ENCODE measurements at regions not wholly inside any gene's neighbourhood (a gene's known extent, or its start where the extent isn't known, plus 50 kb on each side); places are given as distances from the start of the nearest gene placed in this dataset.

DNA sequence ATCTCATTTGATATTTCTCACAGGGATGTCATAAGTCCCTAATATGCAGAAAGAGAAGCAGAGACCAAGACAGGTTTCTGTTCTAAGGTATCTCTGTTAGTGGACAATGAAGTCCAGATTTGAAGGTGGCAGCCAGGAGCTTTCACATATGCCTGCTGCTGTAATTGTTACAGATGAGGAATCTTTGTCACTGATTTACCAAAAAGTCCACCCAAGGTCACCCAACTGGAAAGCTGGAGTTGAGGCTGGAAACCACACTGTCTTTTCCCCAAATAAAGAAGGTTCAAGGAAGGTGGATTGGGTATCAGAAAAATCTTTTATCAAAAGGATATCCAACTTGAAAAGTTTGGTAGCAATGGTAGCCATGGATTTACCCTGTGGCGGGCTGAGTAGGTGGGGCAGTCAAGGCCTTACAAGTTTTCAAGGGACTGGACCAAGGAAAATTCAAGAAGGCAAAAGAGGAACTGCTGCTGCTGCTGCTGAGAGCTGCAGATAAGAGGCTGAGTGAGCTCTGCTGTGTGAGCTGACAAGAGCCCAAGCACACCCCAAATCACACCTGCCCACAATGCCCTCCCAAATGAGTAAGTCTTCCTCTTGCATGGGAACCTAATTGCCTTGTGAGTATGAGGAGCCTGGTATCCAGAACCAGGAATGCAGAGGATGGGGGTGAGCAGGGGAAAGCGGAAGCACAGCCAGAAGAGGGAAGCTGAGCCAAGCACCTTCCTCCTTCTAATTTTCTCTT, 241.2 kb downstream of the ANAPC1 start:
- H3K4me2 ChIP-seq (ENCODE audit: insufficient read depth, insufficient read length, low read length), result no peak overlapping the region
- H2BK5ac ChIP-seq (ENCODE audit: insufficient read length, low read length), result no peak overlapping the region
- H3K23me2 ChIP-seq (ENCODE audit: insufficient read length, low read depth, low read length, poor library complexity, severe bottlenecking), result no peaks in the 10 kb centered on the region
- H3K18ac ChIP-seq (ENCODE audit: insufficient read length, low read depth, low read length), result no peak overlapping the region
- no peak overlapping the region for H3K4ac ChIP-seq (ENCODE audit: low read depth, low read length)
- H3T11ph ChIP-seq (ENCODE audit: low read length), result no peak overlapping the region
- no peak overlapping the region for H3K56ac ChIP-seq (ENCODE audit: insufficient read length, low read depth, low read length)
- no CpG with 5 or more reads among the region's 2 CpGs for WGBS (ENCODE audit: extremely low coverage, insufficient read length, low lambda C conversion rate)
- H3K4me1 ChIP-seq (ENCODE audit: insufficient read depth, low read length), result no peaks in the 10 kb centered on the region
- H2BK12ac ChIP-seq (ENCODE audit: insufficient read length, low read depth, low read length), result no peak overlapping the region
- H3K9me3 ChIP-seq (ENCODE audit: control insufficient read depth, low read depth, low read length), result no peaks in the 10 kb centered on the region
- no peak overlapping the region for H3K23ac ChIP-seq (ENCODE audit: insufficient read length, low read depth, low read length)
- DNase-seq, result no peak
- no peaks in the 10 kb centered on the region for H4K20me1 ChIP-seq (ENCODE audit: control insufficient read depth, insufficient read depth, insufficient read length)
- Mint-ChIP-seq H3K4me3 (no peak overlapping the region), H3K36me3 (ENCODE audit: insufficient read depth in 1 of 3, low read depth in 3 of 3) (peaks cover 0 to 5% (median 0%) of the 10 kb centered on the region in 3 experiments; a peak in 2 of 7 replicates), H3K27ac (no peak overlapping the region), H3K4me1 (no peaks in the 10 kb centered on the region), H3K27me3 (ENCODE audit: low read depth) (peaks cover 3% of the 10 kb centered on the region), H3K9me3 (peaks cover 3 to 5% of the 10 kb centered on the region in 2 experiments; a peak in 4 of 5 replicates)
- no peak overlapping the region for H4K8ac ChIP-seq (replicated peaks; ENCODE audit: insufficient read length, low read depth, low read length)
- no peaks in the 10 kb centered on the region for H3K79me1 ChIP-seq (ENCODE audit: insufficient read depth, low read depth, low read length, poor library complexity, severe bottlenecking)
- no peak overlapping the region for H2BK15ac ChIP-seq (ENCODE audit: low read depth, low read length)
- no peaks in the 10 kb centered on the region for H3K27me3 ChIP-seq (ENCODE audit: insufficient read depth, low read length)
- H4K91ac ChIP-seq (ENCODE audit: insufficient read length, low read depth, low read length), result no peak overlapping the region
- H2AK5ac ChIP-seq (ENCODE audit: insufficient read length, low read length), result no peak overlapping the region
- H2BK120ac ChIP-seq (ENCODE audit: low read depth, low read length, poor library complexity, severe bottlenecking), result no peak overlapping the region
- H2BK20ac ChIP-seq (ENCODE audit: low read depth, low read length, poor library complexity, severe bottlenecking), result no peak overlapping the region
- TF ChIP-seq, protein P1, sequence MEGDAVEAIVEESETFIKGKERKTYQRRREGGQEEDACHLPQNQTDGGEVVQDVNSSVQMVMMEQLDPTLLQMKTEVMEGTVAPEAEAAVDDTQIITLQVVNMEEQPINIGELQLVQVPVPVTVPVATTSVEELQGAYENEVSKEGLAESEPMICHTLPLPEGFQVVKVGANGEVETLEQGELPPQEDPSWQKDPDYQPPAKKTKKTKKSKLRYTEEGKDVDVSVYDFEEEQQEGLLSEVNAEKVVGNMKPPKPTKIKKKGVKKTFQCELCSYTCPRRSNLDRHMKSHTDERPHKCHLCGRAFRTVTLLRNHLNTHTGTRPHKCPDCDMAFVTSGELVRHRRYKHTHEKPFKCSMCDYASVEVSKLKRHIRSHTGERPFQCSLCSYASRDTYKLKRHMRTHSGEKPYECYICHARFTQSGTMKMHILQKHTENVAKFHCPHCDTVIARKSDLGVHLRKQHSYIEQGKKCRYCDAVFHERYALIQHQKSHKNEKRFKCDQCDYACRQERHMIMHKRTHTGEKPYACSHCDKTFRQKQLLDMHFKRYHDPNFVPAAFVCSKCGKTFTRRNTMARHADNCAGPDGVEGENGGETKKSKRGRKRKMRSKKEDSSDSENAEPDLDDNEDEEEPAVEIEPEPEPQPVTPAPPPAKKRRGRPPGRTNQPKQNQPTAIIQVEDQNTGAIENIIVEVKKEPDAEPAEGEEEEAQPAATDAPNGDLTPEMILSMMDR (conservative IDR thresholded peaks at IDR 0.05), result no peak
- no peak overlapping the region for H3K14ac ChIP-seq (ENCODE audit: insufficient read depth, low read length)
- H3K79me2 ChIP-seq (ENCODE audit: insufficient read depth, low read length), result no peaks in the 10 kb centered on the region
- no peak overlapping the region for H3K27ac ChIP-seq (ENCODE audit: insufficient read length, low read depth, low read length)
- H4K5ac ChIP-seq (ENCODE audit: insufficient read length, low read depth, low read length), result no peak overlapping the region
- no peak overlapping the region for H2AFZ ChIP-seq (ENCODE audit: low read length)
- H3K9ac ChIP-seq (ENCODE audit: extremely low read depth, insufficient read length, low read length), result no peak overlapping the region

All from H9 (cell line).